Endodermal cell (in vitro differentiated cells): ENCODE measurements at regions not wholly inside any gene's neighbourhood (a gene's known extent, or its start where the extent isn't known, plus 50 kb on each side); places are given as distances from the start of the nearest gene placed in this dataset.

Experiments used
- DNase-seq: peaks from one replicate; pipeline ENCODE4 v3.0.0-alpha.2; 2017
- H3K27ac ChIP-seq: 2 replicates; pipeline ENCODE4 v1.5.1; 2013; ENCODE audit warnings: mild to moderate bottlenecking, low read depth, low read length, moderate library complexity
- H3K27me3 ChIP-seq: 2 replicates; pipeline ENCODE4 v1.6.1; 2013; ENCODE audit warnings: mild to moderate bottlenecking, low read length, moderate library complexity; ENCODE audit not compliant: insufficient read depth, control insufficient read depth, poor library complexity, severe bottlenecking
- H3K36me3 ChIP-seq: 2 replicates; pipeline ENCODE4 v1.7.0; 2013; ENCODE audit warnings: mild to moderate bottlenecking, low read length, moderate library complexity; ENCODE audit not compliant: control insufficient read depth, insufficient read depth
- H3K4me1 ChIP-seq: one replicate; pipeline ENCODE4 v1.7.0; 2013; ENCODE audit warnings: low read length; ENCODE audit not compliant: control insufficient read depth, insufficient read depth
- H3K4me3 ChIP-seq: 2 replicates; pipeline ENCODE4 v1.5.1; 2013; ENCODE audit warnings: mild to moderate bottlenecking, low read length, moderate library complexity
- H3K9ac ChIP-seq: 2 replicates; pipeline ENCODE4 v1.6.1; 2013; ENCODE audit warnings: mild to moderate bottlenecking, low read length, moderate library complexity; ENCODE audit not compliant: poor library complexity, severe bottlenecking; ENCODE audit errors: extremely low read depth
- H3K9me3 ChIP-seq: 2 replicates; pipeline ENCODE4 v1.6.1; 2013; ENCODE audit warnings: mild to moderate bottlenecking, low read length, moderate library complexity; ENCODE audit not compliant: control insufficient read depth
- H3K27ac Mint-ChIP-seq: 2 replicates; pipeline ENCODE4 v1.8.0; 2020; ENCODE audit warnings: mixed read lengths
- H3K27me3 Mint-ChIP-seq: 2 replicates; pipeline ENCODE4 v1.8.0; 2021; ENCODE audit warnings: mild to moderate bottlenecking, mixed read lengths; ENCODE audit not compliant: insufficient read depth
- H3K36me3 Mint-ChIP-seq: 2 replicates; pipeline ENCODE4 v1.8.0; 2020; ENCODE audit warnings: low read depth, mixed read lengths
- H3K4me1 Mint-ChIP-seq: 2 replicates; pipeline ENCODE4 v1.8.0; 2020; ENCODE audit warnings: mixed read lengths
- H3K4me3 Mint-ChIP-seq: 2 replicates; pipeline ENCODE4 v1.8.0; 2020; ENCODE audit warnings: mild to moderate bottlenecking, moderate library complexity, mixed read lengths
- H3K9me3 Mint-ChIP-seq: 2 replicates; pipeline ENCODE4 v1.8.0; 2020; ENCODE audit warnings: mild to moderate bottlenecking, mixed read lengths
- WGBS, 2 experiments: methylation state at CpG; one replicate each; pipeline versions ENCODE4 v1.1.5 to v1.1.7; 2013; ENCODE audit warnings: missing lambda C conversion rate in 2 of 2, mixed read lengths in 1 of 2; ENCODE audit not compliant: insufficient coverage in 1 of 2, insufficient read length in 1 of 2; 5-methylcytosine and 5-hydroxymethylcytosine counted together
- TF ChIP-seq, protein P1 (sequence below): fragments of 200-600 bp; sonication (generic); conservative IDR thresholded peaks from 2 replicates; pipeline ENCODE4 v1.5.0; 2021; ENCODE audit warnings: antibody characterized with exemption, mild to moderate bottlenecking

DNA sequence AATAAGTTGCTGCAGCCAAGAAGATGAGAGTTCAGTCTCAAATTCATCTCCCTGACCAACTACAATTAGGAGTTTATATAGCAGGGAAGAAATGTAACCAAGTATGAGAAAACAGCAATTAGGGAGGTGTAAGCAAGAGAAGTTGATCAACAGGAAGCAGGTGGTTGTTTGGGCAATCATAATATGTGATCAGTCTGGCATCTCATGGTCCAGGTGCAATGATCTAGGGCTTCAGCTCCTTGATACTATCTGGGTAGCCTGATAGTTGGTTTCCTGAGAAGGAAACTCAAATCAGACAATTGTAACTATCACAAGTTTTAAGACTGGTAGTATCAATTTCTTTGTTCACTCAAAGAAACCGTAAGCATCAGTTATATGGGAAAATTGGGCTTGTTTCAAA lies 1574.3 kb upstream of the PABPC4L start:
- H3K4me3 ChIP-seq, result no peak overlapping the region
- DNase-seq, result no peak
- Mint-ChIP-seq H3K4me1 (no peaks in the 10 kb centered on the region), H3K36me3 (no peaks in the 10 kb centered on the region), H3K4me3 (no peak overlapping the region), H3K9me3 (no peaks in the 10 kb centered on the region), H3K27ac (no peak overlapping the region), H3K27me3 (no peaks in the 10 kb centered on the region)
- H3K9ac ChIP-seq, result no peak overlapping the region
- H3K4me1 ChIP-seq, result no peaks in the 10 kb centered on the region
- TF ChIP-seq, protein P1, sequence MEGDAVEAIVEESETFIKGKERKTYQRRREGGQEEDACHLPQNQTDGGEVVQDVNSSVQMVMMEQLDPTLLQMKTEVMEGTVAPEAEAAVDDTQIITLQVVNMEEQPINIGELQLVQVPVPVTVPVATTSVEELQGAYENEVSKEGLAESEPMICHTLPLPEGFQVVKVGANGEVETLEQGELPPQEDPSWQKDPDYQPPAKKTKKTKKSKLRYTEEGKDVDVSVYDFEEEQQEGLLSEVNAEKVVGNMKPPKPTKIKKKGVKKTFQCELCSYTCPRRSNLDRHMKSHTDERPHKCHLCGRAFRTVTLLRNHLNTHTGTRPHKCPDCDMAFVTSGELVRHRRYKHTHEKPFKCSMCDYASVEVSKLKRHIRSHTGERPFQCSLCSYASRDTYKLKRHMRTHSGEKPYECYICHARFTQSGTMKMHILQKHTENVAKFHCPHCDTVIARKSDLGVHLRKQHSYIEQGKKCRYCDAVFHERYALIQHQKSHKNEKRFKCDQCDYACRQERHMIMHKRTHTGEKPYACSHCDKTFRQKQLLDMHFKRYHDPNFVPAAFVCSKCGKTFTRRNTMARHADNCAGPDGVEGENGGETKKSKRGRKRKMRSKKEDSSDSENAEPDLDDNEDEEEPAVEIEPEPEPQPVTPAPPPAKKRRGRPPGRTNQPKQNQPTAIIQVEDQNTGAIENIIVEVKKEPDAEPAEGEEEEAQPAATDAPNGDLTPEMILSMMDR, result no peak
- H3K27ac ChIP-seq, result no peak overlapping the region
- H3K9me3 ChIP-seq, result no peaks in the 10 kb centered on the region
- no peaks in the 10 kb centered on the region for H3K27me3 ChIP-seq
- WGBS, 2 experiments, result 84% methylated on average over 1 of the region's 1 CpG; no CpG with 5 or more reads in 1 of the 2 experiments
- H3K36me3 ChIP-seq, result no peaks in the 10 kb centered on the region

DNA sequence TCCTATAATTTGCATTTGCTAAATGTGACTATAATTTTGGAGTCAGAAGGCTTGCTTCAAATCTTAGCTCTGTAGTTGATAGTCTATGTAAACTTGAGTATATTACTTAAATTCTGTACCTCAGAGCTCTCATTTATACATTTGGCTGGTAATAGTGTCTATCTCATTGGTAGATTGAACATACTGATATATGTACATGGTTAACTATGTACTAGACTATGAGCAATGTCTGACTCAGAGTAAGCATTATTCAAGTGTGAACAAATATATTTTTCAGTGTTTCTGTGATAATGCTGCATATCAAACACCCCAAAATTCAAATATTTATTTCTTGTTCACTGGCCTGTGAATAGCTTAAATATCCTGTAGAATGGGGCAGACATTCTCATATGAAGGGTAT lies 1568.9 kb upstream of the PABPC4L start:
- TF ChIP-seq, protein P1, result no peak
- Histone ChIP-seq H3K4me3 (no peak overlapping the region), H3K27me3 (no peaks in the 10 kb centered on the region), H3K4me1 (no peaks in the 10 kb centered on the region), H3K9ac (no peak overlapping the region), H3K9me3 (peaks cover 12% of the 10 kb centered on the region), H3K36me3 (no peaks in the 10 kb centered on the region), H3K27ac (no peak overlapping the region)
- H3K4me1 Mint-ChIP-seq, result no peaks in the 10 kb centered on the region
- H3K36me3 Mint-ChIP-seq, result no peaks in the 10 kb centered on the region
- no peaks in the 10 kb centered on the region for H3K27me3 Mint-ChIP-seq
- no peak overlapping the region for H3K27ac Mint-ChIP-seq
- no peak for DNase-seq
- H3K4me3 Mint-ChIP-seq, result no peak overlapping the region
- peaks cover 19% of the 10 kb centered on the region for H3K9me3 Mint-ChIP-seq

DNA sequence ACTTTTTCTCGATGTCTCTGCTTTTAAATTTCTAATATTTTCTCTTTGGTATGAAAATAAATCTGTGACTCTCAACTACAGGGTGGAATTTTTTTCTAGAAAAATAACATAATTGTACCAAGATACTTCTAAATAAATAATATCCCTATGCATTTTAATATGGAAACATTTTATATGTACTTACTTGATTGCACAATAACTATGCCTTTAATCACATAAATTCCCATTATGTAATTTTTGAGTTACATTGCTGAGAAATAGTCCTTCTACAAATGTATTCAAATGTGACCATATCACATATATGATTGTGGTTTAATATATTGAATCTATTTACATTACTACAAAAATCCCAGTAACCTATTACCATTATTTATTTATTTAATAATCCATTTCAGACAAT lies 1543.3 kb upstream of the PABPC4L start:
- TF ChIP-seq, protein P1, result no peak
- Mint-ChIP-seq H3K27me3 (no peaks in the 10 kb centered on the region), H3K27ac (no peak overlapping the region), H3K9me3 (peaks cover 11% of the 10 kb centered on the region), H3K4me3 (no peak overlapping the region), H3K36me3 (no peaks in the 10 kb centered on the region), H3K4me1 (peaks cover 4% of the 10 kb centered on the region)
- Histone ChIP-seq H3K36me3 (no peaks in the 10 kb centered on the region), H3K27ac (no peak overlapping the region), H3K27me3 (no peaks in the 10 kb centered on the region), H3K4me1 (no peaks in the 10 kb centered on the region), H3K4me3 (no peak overlapping the region), H3K9ac (no peak overlapping the region), H3K9me3 (peaks cover 5% of the 10 kb centered on the region)
- no CpG with 5 or more reads among the region's 1 CpG for WGBS, 2 experiments
- no peak for DNase-seq
